ENCODE measurements at regions not wholly inside any gene's neighbourhood (a gene's known extent, or its start where the extent isn't known, plus 50 kb on each side); places are given as distances from the start of the nearest gene placed in this dataset.

DNA sequence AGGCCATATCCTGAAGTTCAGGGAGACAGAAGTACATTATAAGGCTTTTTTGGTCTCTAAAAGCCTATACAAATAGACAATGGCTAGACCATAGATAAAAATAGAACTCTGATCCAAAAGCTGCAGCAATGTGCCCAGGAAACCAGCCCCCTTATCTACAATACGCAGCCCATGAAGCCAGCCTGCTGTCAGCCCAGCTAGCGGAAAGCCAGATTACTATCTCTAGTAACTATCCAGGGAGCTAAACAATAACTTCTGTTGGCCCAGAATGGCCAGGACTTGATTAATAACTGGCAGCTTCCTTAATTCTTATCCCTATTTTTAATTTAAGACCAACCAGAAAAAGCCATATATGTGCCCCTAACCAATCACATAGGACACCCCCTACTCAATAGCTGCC, 160.4 kb upstream of the SMLR1 start:
- DNase-seq: no peak
- Mint-ChIP-seq H3K36me3 (ENCODE audit: unreplicated experiment) (no peaks in the 10 kb centered on the region), H3K9me3 (ENCODE audit: unreplicated experiment) (no peaks in the 10 kb centered on the region), H3K27me3 (ENCODE audit: unreplicated experiment) (no peaks in the 10 kb centered on the region), H3K4me1 (ENCODE audit: low read depth, unreplicated experiment) (no peaks in the 10 kb centered on the region), H3K27ac (ENCODE audit: unreplicated experiment) (no peak overlapping the region), H3K4me3 (ENCODE audit: unreplicated experiment) (no peak overlapping the region)
- TF ChIP-seq, protein P1, sequence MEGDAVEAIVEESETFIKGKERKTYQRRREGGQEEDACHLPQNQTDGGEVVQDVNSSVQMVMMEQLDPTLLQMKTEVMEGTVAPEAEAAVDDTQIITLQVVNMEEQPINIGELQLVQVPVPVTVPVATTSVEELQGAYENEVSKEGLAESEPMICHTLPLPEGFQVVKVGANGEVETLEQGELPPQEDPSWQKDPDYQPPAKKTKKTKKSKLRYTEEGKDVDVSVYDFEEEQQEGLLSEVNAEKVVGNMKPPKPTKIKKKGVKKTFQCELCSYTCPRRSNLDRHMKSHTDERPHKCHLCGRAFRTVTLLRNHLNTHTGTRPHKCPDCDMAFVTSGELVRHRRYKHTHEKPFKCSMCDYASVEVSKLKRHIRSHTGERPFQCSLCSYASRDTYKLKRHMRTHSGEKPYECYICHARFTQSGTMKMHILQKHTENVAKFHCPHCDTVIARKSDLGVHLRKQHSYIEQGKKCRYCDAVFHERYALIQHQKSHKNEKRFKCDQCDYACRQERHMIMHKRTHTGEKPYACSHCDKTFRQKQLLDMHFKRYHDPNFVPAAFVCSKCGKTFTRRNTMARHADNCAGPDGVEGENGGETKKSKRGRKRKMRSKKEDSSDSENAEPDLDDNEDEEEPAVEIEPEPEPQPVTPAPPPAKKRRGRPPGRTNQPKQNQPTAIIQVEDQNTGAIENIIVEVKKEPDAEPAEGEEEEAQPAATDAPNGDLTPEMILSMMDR (IDR thresholded peaks at IDR 0.05; ENCODE audit: partially characterized antibody, unreplicated experiment): no peak

DNA sequence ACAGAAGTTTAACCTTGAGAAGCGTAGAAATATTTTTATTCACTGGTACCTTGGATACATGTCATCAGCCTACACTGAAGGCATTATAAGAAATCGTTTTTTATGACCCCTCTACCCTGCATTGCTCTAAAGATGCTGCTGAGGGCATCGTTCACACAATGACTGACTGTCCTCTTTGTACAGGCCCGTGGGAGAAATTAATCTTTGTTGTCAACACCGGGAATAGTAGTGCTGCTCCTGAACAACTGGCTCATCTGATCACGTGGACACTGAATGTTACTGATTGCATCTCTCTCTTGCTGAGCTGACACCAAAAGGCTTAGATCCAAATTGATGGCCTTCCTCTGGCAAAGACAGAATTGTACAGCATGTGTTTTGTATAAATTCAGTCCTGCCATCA, 157.1 kb upstream of the SMLR1 start:
- Mint-ChIP-seq H3K4me3 (ENCODE audit: unreplicated experiment) (no peak overlapping the region), H3K27ac (ENCODE audit: unreplicated experiment) (no peak overlapping the region), H3K9me3 (ENCODE audit: unreplicated experiment) (no peaks in the 10 kb centered on the region), H3K36me3 (ENCODE audit: unreplicated experiment) (no peaks in the 10 kb centered on the region), H3K27me3 (ENCODE audit: unreplicated experiment) (no peaks in the 10 kb centered on the region), H3K4me1 (ENCODE audit: low read depth, unreplicated experiment) (no peaks in the 10 kb centered on the region)
- DNase-seq: no peak
- TF ChIP-seq, protein P1 (IDR thresholded peaks at IDR 0.05; ENCODE audit: partially characterized antibody, unreplicated experiment): no peak

DNA sequence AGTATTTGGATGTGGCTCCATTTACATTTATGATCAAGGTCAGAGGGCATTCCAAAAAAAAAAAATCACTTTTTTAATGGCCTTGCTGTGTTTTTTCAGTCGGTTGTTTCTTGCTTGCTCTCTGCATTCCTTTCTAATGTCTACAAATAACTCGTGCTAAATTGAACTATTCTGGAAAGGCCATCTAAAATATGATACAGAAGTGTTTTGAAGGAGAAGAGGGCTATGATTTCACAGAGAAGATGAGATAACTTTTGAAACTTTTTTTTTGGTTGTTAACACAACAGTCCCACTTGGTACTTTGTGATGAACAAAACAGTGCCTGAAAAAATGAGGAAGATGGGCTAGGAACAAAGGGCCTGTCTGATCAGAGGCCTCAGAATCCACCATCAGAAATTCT, 156.1 kb upstream of the SMLR1 start:
- TF ChIP-seq, protein P1 (IDR thresholded peaks at IDR 0.05; ENCODE audit: partially characterized antibody, unreplicated experiment): no peak
- no peak overlapping the region for H3K4me3 Mint-ChIP-seq (ENCODE audit: unreplicated experiment)
- no peaks in the 10 kb centered on the region for H3K36me3 Mint-ChIP-seq (ENCODE audit: unreplicated experiment)
- H3K27me3 Mint-ChIP-seq (ENCODE audit: unreplicated experiment): no peaks in the 10 kb centered on the region
- H3K4me1 Mint-ChIP-seq (ENCODE audit: low read depth, unreplicated experiment): no peaks in the 10 kb centered on the region
- H3K27ac Mint-ChIP-seq (ENCODE audit: unreplicated experiment): no peak overlapping the region
- no peak for DNase-seq
- H3K9me3 Mint-ChIP-seq (ENCODE audit: unreplicated experiment): no peaks in the 10 kb centered on the region

DNA sequence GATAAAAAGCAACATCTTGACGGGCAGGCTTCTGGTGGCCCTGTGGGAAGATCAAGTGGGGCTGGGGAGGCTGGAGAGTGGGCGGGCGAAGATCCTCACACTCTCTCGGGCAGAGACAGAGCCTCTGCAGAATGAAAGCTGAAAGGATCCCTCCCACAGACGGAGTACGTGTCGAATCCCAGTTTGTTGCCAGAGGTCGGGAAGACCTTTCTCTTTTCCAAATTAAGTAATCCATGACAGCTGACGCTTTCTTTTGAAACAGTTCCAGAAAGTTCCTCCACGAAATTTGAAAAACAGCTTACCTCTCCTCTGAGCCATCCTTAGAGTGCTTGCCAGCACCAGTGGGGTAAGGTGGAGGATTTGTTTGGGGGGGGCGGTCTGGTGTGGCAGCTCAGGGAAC, 155.6 kb upstream of the SMLR1 start:
- Mint-ChIP-seq H3K4me3 (ENCODE audit: unreplicated experiment) (no peak overlapping the region), H3K9me3 (ENCODE audit: unreplicated experiment) (no peaks in the 10 kb centered on the region), H3K4me1 (ENCODE audit: low read depth, unreplicated experiment) (no peaks in the 10 kb centered on the region), H3K27me3 (ENCODE audit: unreplicated experiment) (no peaks in the 10 kb centered on the region), H3K27ac (ENCODE audit: unreplicated experiment) (no peak overlapping the region), H3K36me3 (ENCODE audit: unreplicated experiment) (no peaks in the 10 kb centered on the region)
- DNase-seq: no peak
- TF ChIP-seq, protein P1 (IDR thresholded peaks at IDR 0.05; ENCODE audit: partially characterized antibody, unreplicated experiment): no peak

DNA sequence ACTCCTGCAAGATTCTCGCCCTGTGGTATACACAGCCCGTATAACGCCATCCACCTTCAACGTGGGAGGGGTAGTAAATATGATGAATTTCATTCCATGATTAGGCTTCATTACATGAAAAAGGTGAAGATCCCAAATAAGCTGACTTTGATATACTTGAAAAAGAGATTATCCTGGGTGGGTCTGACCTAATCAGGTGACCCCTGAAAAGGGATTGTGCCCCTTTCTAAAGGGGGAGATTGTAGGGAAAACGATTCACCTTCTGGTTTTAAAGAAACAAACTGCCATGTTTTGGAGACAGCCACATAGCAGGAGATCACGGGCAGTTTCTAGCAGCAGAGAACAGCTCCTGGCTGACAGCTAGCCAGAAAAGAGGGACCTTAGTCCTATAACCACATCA, 155.1 kb upstream of the SMLR1 start:
- H3K4me3 Mint-ChIP-seq (ENCODE audit: unreplicated experiment): no peak overlapping the region
- no peaks in the 10 kb centered on the region for H3K36me3 Mint-ChIP-seq (ENCODE audit: unreplicated experiment)

More for the DNA sequence above, 155.1 kb upstream of the SMLR1 start:
- no peak overlapping the region for H3K27ac Mint-ChIP-seq (ENCODE audit: unreplicated experiment)
- no peaks in the 10 kb centered on the region for H3K9me3 Mint-ChIP-seq (ENCODE audit: unreplicated experiment)
- no peaks in the 10 kb centered on the region for H3K27me3 Mint-ChIP-seq (ENCODE audit: unreplicated experiment)
- no peaks in the 10 kb centered on the region for H3K4me1 Mint-ChIP-seq (ENCODE audit: low read depth, unreplicated experiment)
- TF ChIP-seq, protein P1 (IDR thresholded peaks at IDR 0.05; ENCODE audit: partially characterized antibody, unreplicated experiment): no peak
- no peak for DNase-seq

All from glutamatergic neuron (in vitro differentiated cells).